ENCODE measurements at regions not wholly inside any gene's neighbourhood (a gene's known extent, or its start where the extent isn't known, plus 50 kb on each side); places are given as distances from the start of the nearest gene placed in this dataset.

DNA sequence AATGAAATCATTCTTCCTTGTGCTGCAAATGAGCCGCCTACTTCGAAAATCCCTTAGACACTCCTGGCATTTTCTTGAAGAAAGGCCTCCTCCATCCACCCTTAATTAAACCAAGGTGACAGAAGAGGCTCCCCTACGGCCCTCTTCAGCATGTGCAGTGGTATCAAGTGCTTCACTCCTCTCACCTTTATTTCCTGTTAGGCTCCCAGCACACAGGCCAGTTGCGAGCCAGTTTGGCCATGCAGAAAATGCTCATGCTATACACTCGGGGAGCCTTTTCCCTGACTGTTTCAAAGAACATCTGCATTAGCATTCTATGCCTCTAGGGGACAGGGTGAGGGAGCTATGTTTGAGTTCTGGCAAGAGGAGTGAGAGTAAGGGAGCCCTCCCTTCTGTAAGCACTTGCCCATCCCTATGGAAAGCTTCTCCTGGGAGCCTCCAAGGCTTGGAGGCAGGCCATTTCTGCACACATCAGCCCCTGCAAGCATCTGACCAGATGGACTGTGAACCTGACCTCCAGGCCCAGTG is 291.5 kb downstream of the RPS29 start:
- Histone ChIP-seq H3K27ac (no peak overlapping the region), H3K9me3 (replicated peaks in 1 of 3) (no peaks in the 10 kb centered on the region), H3K4me3 (no peak overlapping the region), H3K27me3 (no peaks in the 10 kb centered on the region), H3K4me1 (replicated peaks in 1 of 2) (no peaks in the 10 kb centered on the region), H3K36me3 (replicated peaks in 1 of 2) (no peaks in the 10 kb centered on the region)
- WGBS, 4 donors, result 64 to 69% (median 65%) methylated on average over 5 of the region's 5 CpGs
- no peak for DNase-seq
- TF ChIP-seq POLR2A (IDR thresholded peaks at IDR 0.05), result no peak
- TF ChIP-seq, protein P1, sequence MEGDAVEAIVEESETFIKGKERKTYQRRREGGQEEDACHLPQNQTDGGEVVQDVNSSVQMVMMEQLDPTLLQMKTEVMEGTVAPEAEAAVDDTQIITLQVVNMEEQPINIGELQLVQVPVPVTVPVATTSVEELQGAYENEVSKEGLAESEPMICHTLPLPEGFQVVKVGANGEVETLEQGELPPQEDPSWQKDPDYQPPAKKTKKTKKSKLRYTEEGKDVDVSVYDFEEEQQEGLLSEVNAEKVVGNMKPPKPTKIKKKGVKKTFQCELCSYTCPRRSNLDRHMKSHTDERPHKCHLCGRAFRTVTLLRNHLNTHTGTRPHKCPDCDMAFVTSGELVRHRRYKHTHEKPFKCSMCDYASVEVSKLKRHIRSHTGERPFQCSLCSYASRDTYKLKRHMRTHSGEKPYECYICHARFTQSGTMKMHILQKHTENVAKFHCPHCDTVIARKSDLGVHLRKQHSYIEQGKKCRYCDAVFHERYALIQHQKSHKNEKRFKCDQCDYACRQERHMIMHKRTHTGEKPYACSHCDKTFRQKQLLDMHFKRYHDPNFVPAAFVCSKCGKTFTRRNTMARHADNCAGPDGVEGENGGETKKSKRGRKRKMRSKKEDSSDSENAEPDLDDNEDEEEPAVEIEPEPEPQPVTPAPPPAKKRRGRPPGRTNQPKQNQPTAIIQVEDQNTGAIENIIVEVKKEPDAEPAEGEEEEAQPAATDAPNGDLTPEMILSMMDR (IDR thresholded peaks at IDR 0.05), result no peak
- intact Hi-C loops (cut with DNase I), result no loop called here

DNA sequence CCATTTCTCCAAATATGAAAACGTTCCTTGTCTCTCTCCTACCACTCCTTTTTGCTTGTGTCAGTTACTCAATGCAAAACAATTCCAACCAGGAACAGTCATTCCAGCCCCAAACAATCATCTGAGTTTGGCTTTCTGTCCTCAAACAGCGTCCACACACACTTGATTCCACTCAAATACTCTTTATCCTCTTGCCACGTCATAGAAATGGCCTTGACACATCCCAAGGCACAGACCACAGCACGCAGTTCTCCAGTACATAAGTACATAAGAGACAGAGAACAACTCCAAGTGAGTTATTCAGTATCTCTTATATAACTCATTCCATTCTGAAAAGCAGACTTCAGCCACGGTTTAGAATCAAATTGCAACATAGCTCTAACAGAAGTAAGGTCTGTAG is 299.2 kb downstream of the RPS29 start:
- H3K27me3 ChIP-seq, result no peaks in the 10 kb centered on the region
- H3K27ac ChIP-seq, result no peak overlapping the region
- intact Hi-C loops (cut with DNase I), result no loop called here
- no peak overlapping the region for H3K4me3 ChIP-seq
- DNase-seq, result no peak
- TF ChIP-seq, protein P1 (IDR thresholded peaks at IDR 0.05), result no peak
- TF ChIP-seq POLR2A (IDR thresholded peaks at IDR 0.05), result no peak
- 48 to 57% (median 52%) methylated on average over 5 of the region's 5 CpGs for WGBS, 4 donors
- H3K9me3 ChIP-seq (replicated peaks in 1 of 3), result no peaks in the 10 kb centered on the region
- no peaks in the 10 kb centered on the region for H3K4me1 ChIP-seq (replicated peaks in 1 of 2)
- no peaks in the 10 kb centered on the region for H3K36me3 ChIP-seq (replicated peaks in 1 of 2)

DNA sequence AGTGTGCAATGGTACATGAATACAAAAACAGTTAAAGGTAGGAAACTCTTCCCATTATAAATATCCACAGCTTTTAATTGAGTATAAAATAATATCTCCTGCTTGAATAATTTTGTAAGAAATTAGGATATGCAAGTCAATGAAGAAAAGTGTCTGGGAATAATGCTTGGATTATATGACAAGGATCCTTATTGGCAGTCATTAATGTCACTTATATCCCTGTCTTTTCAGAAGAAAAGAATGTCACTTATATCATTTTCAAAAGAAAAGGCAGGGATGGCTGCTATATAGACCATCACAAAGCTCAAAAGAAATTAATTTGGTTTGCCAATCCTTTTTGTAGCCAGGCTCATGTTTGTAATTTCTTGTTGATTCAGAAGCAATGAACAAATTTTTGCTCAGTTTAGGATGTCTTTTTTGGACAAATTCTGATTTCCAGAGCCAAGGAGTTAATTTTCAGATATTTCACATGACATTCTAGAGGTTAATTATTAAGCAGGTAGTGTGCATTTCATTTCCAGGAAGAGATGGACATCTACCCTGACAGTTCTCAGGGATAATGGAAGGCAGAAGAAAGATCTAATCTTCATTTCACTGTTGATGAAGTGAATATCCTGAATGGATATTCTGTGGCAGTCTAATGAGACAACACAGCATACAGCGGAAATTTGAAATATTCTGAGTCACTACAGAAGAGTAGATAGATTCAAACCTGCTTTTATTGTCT is 299.8 kb downstream of the RPS29 start:
- no peak for TF ChIP-seq POLR2A (IDR thresholded peaks at IDR 0.05)
- TF ChIP-seq, protein P1 (IDR thresholded peaks at IDR 0.05), result no peak
- WGBS, 4 donors, result 87 to 100% (median 94%) methylated on average over 1 of the region's 1 CpG
- Histone ChIP-seq H3K27ac (no peak overlapping the region), H3K9me3 (replicated peaks in 1 of 3) (no peaks in the 10 kb centered on the region), H3K36me3 (replicated peaks in 1 of 2) (no peaks in the 10 kb centered on the region), H3K27me3 (no peaks in the 10 kb centered on the region), H3K4me1 (replicated peaks in 1 of 2) (no peaks in the 10 kb centered on the region), H3K4me3 (no peak overlapping the region)
- intact Hi-C loops (cut with DNase I), result no loop called here
- no peak for DNase-seq

DNA sequence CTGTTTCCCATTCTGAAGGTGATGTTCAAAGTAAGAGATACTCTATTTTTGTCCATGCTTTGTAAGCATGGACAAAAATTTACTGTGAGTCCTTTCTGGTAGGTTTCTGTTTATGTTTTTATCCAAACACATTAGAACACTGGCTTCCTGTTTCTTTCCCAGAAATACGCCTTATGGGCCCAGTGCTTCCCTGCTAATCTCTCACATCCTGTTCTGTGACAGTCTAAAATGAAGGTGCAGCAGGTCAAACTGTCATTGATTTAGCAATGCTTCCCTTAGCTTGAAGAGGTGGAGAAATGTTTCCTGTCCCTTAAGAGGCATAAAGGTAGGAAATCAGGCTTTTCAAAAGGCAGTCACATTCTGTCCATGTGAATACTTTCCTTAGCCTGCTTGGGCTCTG is 305.6 kb downstream of the RPS29 start:
- H3K36me3 ChIP-seq (replicated peaks in 1 of 2), result no peaks in the 10 kb centered on the region
- no peaks in the 10 kb centered on the region for H3K9me3 ChIP-seq (replicated peaks in 1 of 3)
- peak in 1 of 7 donors; percentile 3 for DNase-seq
- WGBS, 4 donors, result 32 to 60% (median 38%) methylated on average over 1 of the region's 1 CpG
- H3K4me1 ChIP-seq (replicated peaks in 1 of 2), result no peaks in the 10 kb centered on the region
- intact Hi-C loops (cut with DNase I), result no loop called here
- no peak overlapping the region for H3K4me3 ChIP-seq
- H3K27me3 ChIP-seq, result no peaks in the 10 kb centered on the region
- peak overlapping the region in 1 of 5 donors; percentile 66 for H3K27ac ChIP-seq
- TF ChIP-seq, protein P1 (IDR thresholded peaks at IDR 0.05), result no peak
- no peak for TF ChIP-seq POLR2A (IDR thresholded peaks at IDR 0.05)

Measured in adrenal gland (tissue), 9 donors.